MG63 (cell line): ENCODE measurements at regions not wholly inside any gene's neighbourhood (a gene's known extent, or its start where the extent isn't known, plus 50 kb on each side); places are given as distances from the start of the nearest gene placed in this dataset.
"Not testable (repeated sequence)": the region's sequence is repeated elsewhere in the genome, so short reads cannot be mapped to it uniquely, and the experiment has no call there.

ENCODE experiments used
- DNase-seq: peaks from one replicate; pipeline ENCODE4 v3.0.0-alpha.2; 2020
- H3K27me3 ChIP-seq: fragments of 250-450 bp; sonication (Bioruptor Pico); 2 replicates; pipeline ENCODE4 v1.5.1; 2020; ENCODE audit warnings: mild to moderate bottlenecking, moderate library complexity
- H3K36me3 ChIP-seq: fragments of 250-450 bp; sonication (Bioruptor Pico); 2 replicates; pipeline ENCODE4 v1.5.1; 2020; ENCODE audit warnings: mild to moderate bottlenecking, moderate library complexity
- H3K4me3 ChIP-seq: fragments of 250-450 bp; sonication (Bioruptor Pico); 2 replicates; pipeline ENCODE4 v1.5.1; 2020; ENCODE audit warnings: mild to moderate bottlenecking, moderate library complexity
- H3K9me3 ChIP-seq: fragments of 250-450 bp; sonication (Bioruptor Pico); 2 replicates; pipeline ENCODE4 v1.5.1; 2020; ENCODE audit warnings: mild to moderate bottlenecking, moderate library complexity

- Histone ChIP-seq H3K4me3 (no peak overlapping the region), H3K27me3 (no peaks in the 10 kb centered on the region), H3K36me3 (no peaks in the 10 kb centered on the region), H3K9me3 (no peaks in the 10 kb centered on the region)
- DNase-seq, result no peak
These were observed 50.3 kb upstream of the OSBPL11 start for GRCh38 chr3:125645616-125646015.

GRCh38 chr3:125646581-125646980 lies 51.3 kb upstream of the OSBPL11 start:
- H3K27me3 ChIP-seq, result no peaks in the 10 kb centered on the region
- DNase-seq, result no peak
- H3K36me3 ChIP-seq, result no peaks in the 10 kb centered on the region
- H3K9me3 ChIP-seq, result no peaks in the 10 kb centered on the region
- H3K4me3 ChIP-seq, result no peak overlapping the region

DNA sequence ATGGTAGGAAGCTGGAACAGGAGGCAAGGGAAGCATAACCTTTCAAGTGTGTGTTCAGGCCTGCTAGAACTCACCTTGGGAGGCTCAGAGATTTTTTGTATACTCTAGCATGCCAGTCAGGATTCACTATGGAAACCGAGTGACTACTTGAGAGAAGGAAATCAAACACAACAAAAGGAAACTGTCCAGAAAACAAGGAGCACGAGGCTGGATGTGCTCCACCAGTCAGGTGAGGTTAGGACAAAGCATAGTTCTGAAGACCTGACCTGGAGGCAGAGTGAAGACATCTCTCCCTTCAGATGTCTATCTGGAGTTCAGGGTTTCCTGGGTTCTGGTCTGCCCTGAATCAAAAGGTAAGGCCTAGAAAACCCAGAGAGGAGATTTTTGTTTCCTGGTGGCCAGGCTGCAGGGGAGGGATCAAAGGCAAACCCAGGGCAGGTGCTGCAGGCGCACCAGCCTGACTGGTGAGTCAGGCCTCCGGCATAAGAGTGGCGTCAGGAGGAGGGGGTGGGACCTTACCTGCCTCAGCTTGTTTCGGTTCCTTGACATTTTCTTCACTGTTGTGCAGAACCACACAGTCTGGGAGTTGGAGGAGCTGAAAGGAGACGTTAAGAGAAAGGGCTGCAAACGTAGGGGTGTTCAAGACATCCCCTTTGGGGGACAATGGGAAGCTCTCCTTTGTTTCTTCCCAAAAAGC lies 52.2 kb upstream of the OSBPL11 start:
- Histone ChIP-seq H3K27me3 (no peaks in the 10 kb centered on the region), H3K9me3 (no peaks in the 10 kb centered on the region), H3K36me3 (no peaks in the 10 kb centered on the region), H3K4me3 (no peak overlapping the region)
- no peak for DNase-seq

DNA sequence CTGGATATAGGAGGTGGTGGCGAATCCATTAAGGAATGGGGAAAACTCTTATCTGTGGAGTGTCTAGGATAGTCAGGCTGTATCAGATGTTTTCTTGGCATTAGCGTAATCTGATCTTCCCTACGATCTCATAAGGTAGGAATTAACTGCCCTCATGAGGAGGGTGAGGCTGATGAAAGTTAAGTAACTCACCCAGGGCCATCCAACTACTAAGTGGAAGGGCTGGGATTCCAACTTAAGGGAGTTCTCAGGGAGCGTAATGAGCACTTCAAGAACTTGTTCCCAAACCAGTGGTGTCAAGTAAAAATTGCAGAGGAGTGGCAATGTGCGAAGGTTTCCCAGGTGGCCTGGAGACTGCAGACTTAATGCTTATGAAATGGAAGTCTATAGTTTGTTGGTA lies 55.9 kb upstream of the OSBPL11 start:
- Histone ChIP-seq H3K4me3 (no peak overlapping the region), H3K36me3 (no peaks in the 10 kb centered on the region), H3K9me3 (no peaks in the 10 kb centered on the region), H3K27me3 (no peaks in the 10 kb centered on the region)
- no peak for DNase-seq

- Histone ChIP-seq H3K9me3 (no peaks in the 10 kb centered on the region), H3K36me3 (no peaks in the 10 kb centered on the region), H3K4me3 (no peak overlapping the region), H3K27me3 (no peaks in the 10 kb centered on the region)
- DNase-seq, result no peak
These were observed 57.1 kb upstream of the OSBPL11 start for GRCh38 chr3:125652349-125652748.

- Histone ChIP-seq H3K4me3 (no peak overlapping the region), H3K9me3 (no peaks in the 10 kb centered on the region), H3K36me3 (no peaks in the 10 kb centered on the region), H3K27me3 (no peaks in the 10 kb centered on the region)
- no peak for DNase-seq
These were observed 59.2 kb upstream of the OSBPL11 start for GRCh38 chr3:125654526-125654925.

DNA sequence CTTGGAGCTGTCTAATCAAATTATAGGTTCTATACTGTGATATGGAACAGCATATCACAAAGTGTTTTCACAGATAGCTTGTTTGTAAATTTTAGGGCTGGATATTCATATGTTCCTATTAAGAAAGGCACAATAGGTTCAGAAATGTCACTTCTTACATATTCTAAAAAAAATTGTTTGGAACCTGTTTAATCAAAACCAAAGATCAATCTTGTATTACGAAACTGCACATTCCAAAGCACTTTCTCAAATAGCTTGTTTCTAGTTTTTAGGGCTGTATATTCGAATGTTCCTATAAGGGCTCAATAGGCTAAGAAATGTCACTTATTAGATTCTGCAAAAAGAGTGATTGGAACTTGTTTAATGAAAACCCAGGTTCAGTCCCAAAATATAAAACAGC lies 67.4 kb upstream of the OSBPL11 start:
- H3K9me3 ChIP-seq, result no peaks in the 10 kb centered on the region
- DNase-seq, result no peak
- no peaks in the 10 kb centered on the region for H3K27me3 ChIP-seq
- no peak overlapping the region for H3K4me3 ChIP-seq
- no peaks in the 10 kb centered on the region for H3K36me3 ChIP-seq

DNA sequence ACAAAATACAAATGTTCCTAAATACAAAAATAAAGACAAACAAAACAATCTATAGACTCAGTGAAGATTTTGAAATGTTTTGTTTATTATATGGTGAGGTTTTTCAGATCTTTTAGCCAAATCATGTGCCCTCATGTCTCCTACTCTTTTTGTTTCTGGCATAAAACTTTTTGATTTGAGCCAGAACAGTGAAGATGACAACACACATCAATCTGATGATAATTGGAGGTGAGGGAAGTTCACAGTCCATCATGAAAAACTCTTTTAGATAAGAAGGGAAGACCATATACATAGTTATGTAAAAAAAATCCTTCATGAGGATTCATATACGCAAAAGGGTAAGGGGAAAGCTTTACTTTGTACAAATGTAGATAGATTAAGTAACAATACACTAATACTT lies 75.1 kb upstream of the OSBPL11 start:
- DNase-seq, result no peak
- Histone ChIP-seq H3K27me3 (no peaks in the 10 kb centered on the region), H3K9me3 (no peaks in the 10 kb centered on the region; the same call in 1 of the 2 replicates), H3K36me3 (no peaks in the 10 kb centered on the region), H3K4me3 (no peak overlapping the region)

- Histone ChIP-seq H3K9me3 (no peaks in the 10 kb centered on the region; the same call in 1 of the 2 replicates), H3K4me3 (no peak overlapping the region), H3K27me3 (no peaks in the 10 kb centered on the region), H3K36me3 (no peaks in the 10 kb centered on the region)
- no peak for DNase-seq
These were observed 75.6 kb upstream of the OSBPL11 start for GRCh38 chr3:125670945-125671344.

GRCh38 chr3:125671461-125672243 lies 76.4 kb upstream of the OSBPL11 start:
- no peak for DNase-seq
- no peaks in the 10 kb centered on the region; the same call in 1 of the 2 replicates for H3K9me3 ChIP-seq

DNA sequence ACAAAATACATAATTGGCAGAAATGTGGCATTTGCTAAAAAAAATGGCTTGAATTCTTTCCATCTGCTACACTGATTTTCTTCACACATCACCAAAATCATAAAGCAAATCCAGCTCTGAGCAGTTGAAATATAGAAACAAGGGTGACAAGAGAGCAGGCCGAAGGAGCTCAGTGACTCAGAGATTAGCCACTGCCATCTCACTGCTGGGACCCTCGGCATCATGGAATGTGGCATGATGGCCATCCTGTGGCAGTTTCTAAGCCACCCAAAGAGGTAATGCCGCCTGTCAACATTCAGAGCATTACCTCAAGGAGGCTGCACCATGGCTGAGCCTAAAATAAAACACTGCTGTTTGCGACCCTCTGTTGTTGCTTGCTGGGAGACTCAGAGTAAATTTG lies 80.5 kb upstream of the OSBPL11 start:
- H3K27me3 ChIP-seq, result no peaks in the 10 kb centered on the region
- no peaks in the 10 kb centered on the region; the same call in 1 of the 2 replicates for H3K9me3 ChIP-seq
- no peak for DNase-seq
- no peak overlapping the region for H3K4me3 ChIP-seq
- H3K36me3 ChIP-seq, result no peaks in the 10 kb centered on the region

More at GRCh38 chr3:125671461-125672243, 76.4 kb upstream of the OSBPL11 start:
- H3K36me3 ChIP-seq, result no peaks in the 10 kb centered on the region
- no peak overlapping the region for H3K4me3 ChIP-seq
- H3K27me3 ChIP-seq, result no peaks in the 10 kb centered on the region

DNA sequence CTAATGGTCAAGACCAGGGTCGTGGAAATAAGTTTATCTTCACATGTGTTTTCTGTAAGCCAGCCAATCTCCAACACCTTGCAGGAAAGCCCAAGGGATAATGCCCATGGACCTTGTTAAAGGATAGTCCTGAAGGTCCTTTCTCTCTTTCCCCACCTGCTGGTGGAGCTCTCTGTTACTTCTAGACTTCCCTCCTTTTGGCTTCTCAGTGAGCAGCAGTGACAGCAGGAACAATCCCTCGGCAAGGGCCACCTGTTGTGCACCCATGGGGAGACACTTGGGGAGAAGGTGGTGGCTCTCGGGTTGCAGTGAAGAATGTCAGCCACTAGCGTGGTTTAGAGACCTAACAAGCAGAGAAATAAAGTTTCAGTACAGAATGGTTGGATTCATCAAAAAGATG lies 84.0 kb upstream of the OSBPL11 start:
- Histone ChIP-seq H3K27me3 (no peaks in the 10 kb centered on the region), H3K4me3 (no peak overlapping the region), H3K9me3 (no peaks in the 10 kb centered on the region), H3K36me3 (no peaks in the 10 kb centered on the region)
- DNase-seq, result no peak

GRCh38 chr3:125681146-125681545 lies 85.8 kb upstream of the OSBPL11 start:
- Histone ChIP-seq H3K9me3 (no peaks in the 10 kb centered on the region), H3K36me3 (no peaks in the 10 kb centered on the region), H3K4me3 (no peak overlapping the region), H3K27me3 (no peaks in the 10 kb centered on the region)
- no peak for DNase-seq

GRCh38 chr3:125681906-125682305 lies 86.6 kb upstream of the OSBPL11 start:
- DNase-seq, H3K9me3 ChIP-seq, H3K4me3 ChIP-seq, H3K36me3 ChIP-seq, H3K27me3 ChIP-seq: not testable (repeated sequence)

DNA sequence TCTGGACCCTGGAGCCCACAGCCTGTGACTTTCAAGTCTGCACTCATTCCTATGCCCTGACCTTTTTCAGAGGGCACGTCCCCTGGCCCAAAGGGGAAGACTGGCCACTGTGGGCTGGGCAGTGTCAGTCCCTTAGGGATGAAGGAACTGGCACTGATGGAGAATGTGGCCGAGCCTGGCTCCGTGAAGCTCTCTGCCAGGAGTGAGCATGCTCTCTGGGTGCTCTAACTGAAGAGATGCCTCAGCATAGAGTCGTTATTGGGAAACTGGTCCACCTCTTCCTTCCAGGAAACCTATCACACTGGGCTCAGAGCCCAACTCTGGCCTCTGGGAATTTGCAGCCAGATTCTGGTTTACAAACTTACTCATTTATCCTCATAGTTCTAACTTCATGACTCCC lies 87.3 kb upstream of the OSBPL11 start:
- not testable (repeated sequence) for H3K9me3 ChIP-seq, H3K27me3 ChIP-seq, H3K4me3 ChIP-seq, H3K36me3 ChIP-seq
- peak; percentile 40 for DNase-seq

DNA sequence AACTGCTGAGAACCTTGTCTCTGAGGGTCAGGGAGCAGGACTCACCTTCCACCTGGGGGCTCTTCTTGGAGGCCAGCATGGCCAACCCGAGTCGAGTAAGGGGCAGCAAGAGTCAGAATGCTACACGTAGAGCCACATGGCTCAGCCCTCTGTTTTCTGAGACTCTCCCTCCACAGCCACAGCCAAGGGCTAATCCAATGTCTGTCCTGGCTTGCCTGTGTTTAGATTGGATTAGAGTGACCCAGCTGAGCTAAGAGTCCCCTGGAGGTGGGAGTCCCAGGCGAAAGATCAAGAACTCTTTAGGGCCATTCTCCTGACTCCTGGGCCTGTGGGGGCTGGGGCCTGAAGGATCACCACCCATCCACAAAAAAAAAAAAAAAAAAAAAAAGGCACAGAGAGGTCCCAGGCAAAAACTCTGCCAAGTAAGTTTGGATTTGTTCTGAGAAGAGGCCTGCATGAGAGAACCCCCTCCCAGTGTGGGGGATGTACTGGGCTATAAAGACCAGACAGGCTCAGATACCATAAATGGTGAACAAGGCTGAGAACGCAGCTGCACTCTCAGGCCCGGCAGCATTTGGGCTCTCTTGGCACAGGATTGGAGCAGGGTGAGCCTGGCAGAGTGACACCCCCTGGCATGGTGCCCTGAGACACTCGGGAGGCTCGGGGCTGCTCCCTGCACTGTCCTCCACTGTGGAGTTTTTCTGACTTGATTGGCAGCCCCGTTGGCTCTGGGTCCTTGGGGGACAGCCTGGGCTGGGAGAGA lies 88.0 kb upstream of the OSBPL11 start:
- H3K36me3 ChIP-seq, result no peaks in the 10 kb centered on the region
- H3K4me3 ChIP-seq, result no peak overlapping the region
- no peak for DNase-seq
- no peaks in the 10 kb centered on the region for H3K27me3 ChIP-seq
- H3K9me3 ChIP-seq, result no peaks in the 10 kb centered on the region

- DNase-seq, result peak; percentile 19
- H3K36me3 ChIP-seq, result no peaks in the 10 kb centered on the region
- H3K4me3 ChIP-seq, result no peak overlapping the region
- no peaks in the 10 kb centered on the region for H3K27me3 ChIP-seq
- H3K9me3 ChIP-seq, result no peaks in the 10 kb centered on the region
These were observed 88.9 kb upstream of the OSBPL11 start for GRCh38 chr3:125684199-125684598.
